ENCODE measurements at regions not wholly inside any gene's neighbourhood (a gene's known extent, or its start where the extent isn't known, plus 50 kb on each side); places are given as distances from the start of the nearest gene placed in this dataset.

GRCh38 chr4:10172278-10172921, 55.8 kb upstream of the WDR1 start:
- no peak overlapping the region for H3K4me2 ChIP-seq (replicated peaks; ENCODE audit: low read depth, low read length, poor library complexity, severe bottlenecking)
- no peak for ATAC-seq (ENCODE audit: low read depth)
- no peaks in the 10 kb centered on the region for H3K9me3 Mint-ChIP-seq (ENCODE audit: insufficient read depth)
- ChIA-PET POLR2A (no interaction called here), CTCF (interaction anchor here (1.7 kb wide), 1 partner anchor 9 kb away, joined by 4 read pairs; no protein-coding TSS in a partner anchor)
- no peaks in the 10 kb centered on the region for H3K4me1 Mint-ChIP-seq
- TF ChIP-seq CTCF (IDR thresholded peaks at IDR 0.05) (no peak), EZH2 (IDR thresholded peaks at IDR 0.05; ENCODE audit: borderline replicate concordance, insufficient read depth, low read depth, low read length, poor library complexity, severe bottlenecking) (no peak)
- H3K27me3 ChIP-seq (replicated peaks in 1 of 4; ENCODE audit: control extremely low read depth in 1 of 4, control insufficient read depth in 3 of 4, insufficient read depth in 4 of 4, low read length in 3 of 4), result peaks cover 0 to 6% (median 0%) of the 10 kb centered on the region in 4 experiments
- H3K79me2 ChIP-seq (ENCODE audit: control insufficient read depth, insufficient read depth, low read length), result no peaks in the 10 kb centered on the region
- 83% methylated on average over 11 of the region's 12 CpGs for WGBS (ENCODE audit: insufficient coverage)
- peaks cover 50% of the 10 kb centered on the region for H3K27me3 Mint-ChIP-seq
- H3K27ac ChIP-seq (ENCODE audit: low read length in 2 of 2), result no peak overlapping the region
- no peaks in the 10 kb centered on the region for H3K36me3 ChIP-seq (replicated peaks in 1 of 2; ENCODE audit: control extremely low read depth in 1 of 2, control insufficient read depth in 1 of 2, extremely low read depth in 1 of 2, insufficient read depth in 2 of 2, low read length in 1 of 2)
- no peaks in the 10 kb centered on the region for H4K20me1 ChIP-seq (ENCODE audit: control insufficient read depth, insufficient read depth, low read length, poor library complexity, severe bottlenecking)
- no peak overlapping the region for H3K4me3 ChIP-seq (ENCODE audit: control extremely low read depth in 1 of 5, extremely low read depth in 1 of 5, insufficient read depth in 1 of 5, low read depth in 2 of 5, low read length in 4 of 5)
- H3K4me3 Mint-ChIP-seq, result no peak overlapping the region
- intact Hi-C loops (cut with micrococcal nuclease), result no loop called here
- H3K9ac ChIP-seq (ENCODE audit: low read length), result no peak overlapping the region
- H3K27ac Mint-ChIP-seq, result no peak overlapping the region
- H3K4me1 ChIP-seq (ENCODE audit: control insufficient read depth in 2 of 2, insufficient read depth in 2 of 2, low read length in 2 of 2), result no peaks in the 10 kb centered on the region
- DNase-seq, result no peak
- no peak overlapping the region for H2AFZ ChIP-seq (ENCODE audit: insufficient read depth, low read depth, low read length, poor library complexity, severe bottlenecking)
- H3K9me3 ChIP-seq (ENCODE audit: control extremely low read depth in 1 of 3, control insufficient read depth in 2 of 3, insufficient read depth in 1 of 3, low read length in 2 of 3), result no peaks in the 10 kb centered on the region

DNA sequence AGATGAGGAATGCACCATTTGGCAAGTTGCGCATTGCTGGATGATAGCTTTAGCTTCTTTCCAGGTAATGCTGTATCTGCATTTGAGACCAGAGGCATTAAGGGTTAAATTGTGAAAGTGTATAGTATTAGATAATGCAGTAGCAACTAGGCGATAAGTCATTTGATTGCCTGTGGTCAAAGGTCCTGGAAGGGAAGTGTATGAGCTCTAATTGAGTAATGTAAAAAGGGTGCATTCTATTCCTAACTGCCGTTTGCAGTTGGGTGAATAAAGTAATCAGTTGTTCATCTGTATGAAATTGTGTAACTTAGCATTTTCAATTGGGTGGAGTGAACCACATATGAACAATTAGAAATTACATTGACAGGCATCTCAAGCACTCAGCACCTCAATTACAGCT, 54.5 kb upstream of the WDR1 start:
- H3K27ac ChIP-seq (ENCODE audit: low read length in 2 of 2), result no peak overlapping the region
- ChIA-PET POLR2A (no interaction called here), CTCF (interaction anchor here (0.8 to 0.9 kb wide), 2 partner anchors 12 to 13 kb away, joined by 3 to 4 read pairs; no protein-coding TSS in a partner anchor)
- no peaks in the 10 kb centered on the region for H3K36me3 ChIP-seq (replicated peaks in 1 of 2; ENCODE audit: control extremely low read depth in 1 of 2, control insufficient read depth in 1 of 2, extremely low read depth in 1 of 2, insufficient read depth in 2 of 2, low read length in 1 of 2)
- Mint-ChIP-seq H3K27ac (no peak overlapping the region), H3K4me1 (no peaks in the 10 kb centered on the region), H3K9me3 (ENCODE audit: insufficient read depth) (no peaks in the 10 kb centered on the region), H3K27me3 (peaks cover 39% of the 10 kb centered on the region), H3K4me3 (no peak overlapping the region)
- H3K4me3 ChIP-seq (ENCODE audit: control extremely low read depth in 1 of 5, extremely low read depth in 1 of 5, insufficient read depth in 1 of 5, low read depth in 2 of 5, low read length in 4 of 5), result no peak overlapping the region
- no peaks in the 10 kb centered on the region for H3K4me1 ChIP-seq (ENCODE audit: control insufficient read depth in 2 of 2, insufficient read depth in 2 of 2, low read length in 2 of 2)
- no peaks in the 10 kb centered on the region for H3K9me3 ChIP-seq (ENCODE audit: control extremely low read depth in 1 of 3, control insufficient read depth in 2 of 3, insufficient read depth in 1 of 3, low read length in 2 of 3)
- TF ChIP-seq CTCF (IDR thresholded peaks at IDR 0.05), result no peak
- no peak for TF ChIP-seq EZH2 (IDR thresholded peaks at IDR 0.05; ENCODE audit: borderline replicate concordance, insufficient read depth, low read depth, low read length, poor library complexity, severe bottlenecking)
- 90% methylated on average over 3 of the region's 3 CpGs for WGBS (ENCODE audit: insufficient coverage)
- H3K79me2 ChIP-seq (ENCODE audit: control insufficient read depth, insufficient read depth, low read length), result no peaks in the 10 kb centered on the region
- intact Hi-C loops (cut with micrococcal nuclease), result no loop called here
- peaks cover 0 to 6% (median 0%) of the 10 kb centered on the region in 4 experiments for H3K27me3 ChIP-seq (replicated peaks in 1 of 4; ENCODE audit: control extremely low read depth in 1 of 4, control insufficient read depth in 3 of 4, insufficient read depth in 4 of 4, low read length in 3 of 4)
- ATAC-seq (ENCODE audit: low read depth) (no peak), DNase-seq (no peak)
- H3K9ac ChIP-seq (ENCODE audit: low read length), result no peak overlapping the region
- H3K4me2 ChIP-seq (replicated peaks; ENCODE audit: low read depth, low read length, poor library complexity, severe bottlenecking), result no peak overlapping the region
- H4K20me1 ChIP-seq (ENCODE audit: control insufficient read depth, insufficient read depth, low read length, poor library complexity, severe bottlenecking), result no peaks in the 10 kb centered on the region
- no peak overlapping the region for H2AFZ ChIP-seq (ENCODE audit: insufficient read depth, low read depth, low read length, poor library complexity, severe bottlenecking)

Measured in B cell (primary cell).